ENCODE measurements at regions not wholly inside any gene's neighbourhood (a gene's known extent, or its start where the extent isn't known, plus 50 kb on each side); places are given as distances from the start of the nearest gene placed in this dataset.

- Histone ChIP-seq H3K9me3 (replicated peaks; ENCODE audit: insufficient read depth, low read length) (no peaks in the 10 kb centered on the region), H3K27ac (ENCODE audit: low read length) (no peak overlapping the region), H3K4me1 (ENCODE audit: low read length) (no peaks in the 10 kb centered on the region), H3K27me3 (replicated peaks; ENCODE audit: insufficient read depth, low read length) (no peaks in the 10 kb centered on the region), H3K9ac (ENCODE audit: low read length) (no peak overlapping the region), H3K4me2 (ENCODE audit: low read depth, low read length) (no peak overlapping the region), H3K4me3 (ENCODE audit: low read length) (no peak overlapping the region), H3K9me2 (replicated peaks; ENCODE audit: insufficient read depth, low read length) (no peaks in the 10 kb centered on the region), H3K79me2 (ENCODE audit: low read length) (no peaks in the 10 kb centered on the region), H3F3A (ENCODE audit: insufficient read depth, low read length) (no peaks in the 10 kb centered on the region), H4K20me1 (ENCODE audit: insufficient read depth, low read length) (no peaks in the 10 kb centered on the region), H2AFZ (ENCODE audit: low read length) (no peak overlapping the region), H3K36me3 (replicated peaks; ENCODE audit: insufficient read depth, low read length) (no peaks in the 10 kb centered on the region)
- DNase-seq: no peak
- no peak for TF ChIP-seq EZH2phosphoT487 (IDR thresholded peaks at IDR 0.05; ENCODE audit: low read length)
- TF ChIP-seq EZH2 (optimal IDR thresholded peaks at IDR 0.05; ENCODE audit: low read depth, low read length): no peak
- TF ChIP-seq CTCF (IDR thresholded peaks at IDR 0.05; ENCODE audit: low read length): no peak
Observed at GRCh38 chr13:75088915-75089314, 393.1 kb downstream of the TBC1D4 start.

GRCh38 chr13:75079226-75079625, 402.7 kb downstream of the TBC1D4 start:
- Histone ChIP-seq H3K4me1 (ENCODE audit: low read length) (no peaks in the 10 kb centered on the region), H4K20me1 (ENCODE audit: insufficient read depth, low read length) (no peaks in the 10 kb centered on the region), H3K4me3 (ENCODE audit: low read length) (no peak overlapping the region), H2AFZ (ENCODE audit: low read length) (no peak overlapping the region), H3K36me3 (replicated peaks; ENCODE audit: insufficient read depth, low read length) (no peaks in the 10 kb centered on the region), H3K9me3 (replicated peaks; ENCODE audit: insufficient read depth, low read length) (no peaks in the 10 kb centered on the region), H3K9ac (ENCODE audit: low read length) (no peak overlapping the region), H3K4me2 (ENCODE audit: low read depth, low read length) (no peak overlapping the region), H3K79me2 (ENCODE audit: low read length) (no peaks in the 10 kb centered on the region), H3K9me2 (replicated peaks; ENCODE audit: insufficient read depth, low read length) (no peaks in the 10 kb centered on the region), H3K27me3 (replicated peaks; ENCODE audit: insufficient read depth, low read length) (no peaks in the 10 kb centered on the region), H3F3A (ENCODE audit: insufficient read depth, low read length) (no peaks in the 10 kb centered on the region), H3K27ac (ENCODE audit: low read length) (no peak overlapping the region)
- no peak for TF ChIP-seq CTCF (IDR thresholded peaks at IDR 0.05; ENCODE audit: low read length)
- no peak for TF ChIP-seq EZH2 (optimal IDR thresholded peaks at IDR 0.05; ENCODE audit: low read depth, low read length)
- TF ChIP-seq EZH2phosphoT487 (IDR thresholded peaks at IDR 0.05; ENCODE audit: low read length): no peak
- DNase-seq: no peak

GRCh38 chr13:75076476-75076875, 405.5 kb downstream of the TBC1D4 start:
- TF ChIP-seq EZH2 (optimal IDR thresholded peaks at IDR 0.05; ENCODE audit: low read depth, low read length) (no peak), EZH2phosphoT487 (IDR thresholded peaks at IDR 0.05; ENCODE audit: low read length) (no peak), CTCF (IDR thresholded peaks at IDR 0.05; ENCODE audit: low read length) (no peak)
- Histone ChIP-seq H3K4me3 (ENCODE audit: low read length) (no peak overlapping the region), H3K79me2 (ENCODE audit: low read length) (no peaks in the 10 kb centered on the region), H3K9ac (ENCODE audit: low read length) (no peak overlapping the region), H3K27me3 (replicated peaks; ENCODE audit: insufficient read depth, low read length) (no peaks in the 10 kb centered on the region), H3K9me2 (replicated peaks; ENCODE audit: insufficient read depth, low read length) (no peaks in the 10 kb centered on the region), H3K36me3 (replicated peaks; ENCODE audit: insufficient read depth, low read length) (no peaks in the 10 kb centered on the region), H3K9me3 (replicated peaks; ENCODE audit: insufficient read depth, low read length) (no peaks in the 10 kb centered on the region), H3F3A (ENCODE audit: insufficient read depth, low read length) (no peaks in the 10 kb centered on the region), H2AFZ (ENCODE audit: low read length) (no peak overlapping the region), H4K20me1 (ENCODE audit: insufficient read depth, low read length) (no peaks in the 10 kb centered on the region), H3K27ac (ENCODE audit: low read length) (no peak overlapping the region), H3K4me2 (ENCODE audit: low read depth, low read length) (no peak overlapping the region), H3K4me1 (ENCODE audit: low read length) (no peaks in the 10 kb centered on the region)
- DNase-seq: no peak
